ENCODE measurements at regions not wholly inside any gene's neighbourhood (a gene's known extent, or its start where the extent isn't known, plus 50 kb on each side); places are given as distances from the start of the nearest gene placed in this dataset.

GRCh38 chr3:88879905-88880304, 227.5 kb upstream of the EPHA3 start:
- TF ChIP-seq CEBPB (IDR thresholded peaks at IDR 0.05) (no peak), MAX (IDR thresholded peaks at IDR 0.05) (no peak), FOXM1 (IDR thresholded peaks at IDR 0.05; ENCODE audit: borderline replicate concordance, low read depth) (no peak), CREB1 (IDR thresholded peaks at IDR 0.05; ENCODE audit: low read depth) (no peak), ZBTB7A (IDR thresholded peaks at IDR 0.05; ENCODE audit: low read depth) (no peak), YY1 (IDR thresholded peaks at IDR 0.05; ENCODE audit: low read depth) (no peak), REST (IDR thresholded peaks at IDR 0.05; ENCODE audit: low read depth) (no peak), EGR1 (IDR thresholded peaks at IDR 0.05) (no peak), EP300 (IDR thresholded peaks at IDR 0.05; ENCODE audit: borderline replicate concordance) (no peak), NFIC (IDR thresholded peaks at IDR 0.05) (no peak), TEAD4 (IDR thresholded peaks at IDR 0.05) (no peak), TCF12 (IDR thresholded peaks at IDR 0.05; ENCODE audit: low read depth) (no peak)

DNA sequence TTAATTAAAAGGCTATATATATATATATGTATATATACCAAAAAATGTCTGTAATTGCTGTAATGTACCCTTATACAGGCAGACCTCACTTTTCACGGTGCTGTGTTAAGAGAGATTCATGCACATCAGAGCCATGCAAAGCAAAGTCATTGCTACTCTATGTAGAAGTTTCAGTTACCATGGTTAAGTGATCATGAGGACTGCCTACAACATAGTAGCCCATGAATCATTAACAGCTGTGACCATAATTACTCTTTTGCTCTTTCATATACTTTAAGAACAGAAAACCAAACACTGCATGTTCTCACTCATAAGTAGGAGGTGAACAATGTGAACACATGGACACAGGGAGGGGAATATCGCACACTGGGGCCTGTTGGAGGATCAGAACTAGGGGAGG, 225.3 kb upstream of the EPHA3 start:
- TF ChIP-seq ZBTB7A (IDR thresholded peaks at IDR 0.05; ENCODE audit: low read depth) (no peak), EGR1 (IDR thresholded peaks at IDR 0.05) (no peak), TCF12 (IDR thresholded peaks at IDR 0.05; ENCODE audit: low read depth) (no peak)

DNA sequence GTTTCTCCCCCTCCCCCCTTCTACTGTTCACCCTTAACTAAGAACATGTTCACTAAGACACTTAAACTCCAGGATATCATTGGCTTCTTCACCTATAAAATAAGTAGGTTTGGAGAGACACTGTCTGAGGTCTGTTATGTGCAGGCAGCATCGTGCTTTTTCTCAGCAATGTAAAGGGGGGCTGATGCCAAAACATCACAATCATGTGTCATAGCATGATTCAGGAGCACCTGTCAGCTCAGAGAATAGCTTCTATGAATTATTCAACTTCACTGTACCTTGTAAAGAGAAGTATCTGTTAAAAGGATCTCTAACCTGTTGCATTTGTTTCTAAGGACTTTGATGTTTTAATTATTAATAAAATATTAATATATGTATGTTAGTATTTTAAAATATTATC, 211.4 kb upstream of the EPHA3 start:
- TF ChIP-seq YY1 (IDR thresholded peaks at IDR 0.05; ENCODE audit: low read depth) (no peak), TCF12 (IDR thresholded peaks at IDR 0.05; ENCODE audit: low read depth) (no peak), RAD21 (IDR thresholded peaks at IDR 0.05; ENCODE audit: low read depth) (no peak)

DNA sequence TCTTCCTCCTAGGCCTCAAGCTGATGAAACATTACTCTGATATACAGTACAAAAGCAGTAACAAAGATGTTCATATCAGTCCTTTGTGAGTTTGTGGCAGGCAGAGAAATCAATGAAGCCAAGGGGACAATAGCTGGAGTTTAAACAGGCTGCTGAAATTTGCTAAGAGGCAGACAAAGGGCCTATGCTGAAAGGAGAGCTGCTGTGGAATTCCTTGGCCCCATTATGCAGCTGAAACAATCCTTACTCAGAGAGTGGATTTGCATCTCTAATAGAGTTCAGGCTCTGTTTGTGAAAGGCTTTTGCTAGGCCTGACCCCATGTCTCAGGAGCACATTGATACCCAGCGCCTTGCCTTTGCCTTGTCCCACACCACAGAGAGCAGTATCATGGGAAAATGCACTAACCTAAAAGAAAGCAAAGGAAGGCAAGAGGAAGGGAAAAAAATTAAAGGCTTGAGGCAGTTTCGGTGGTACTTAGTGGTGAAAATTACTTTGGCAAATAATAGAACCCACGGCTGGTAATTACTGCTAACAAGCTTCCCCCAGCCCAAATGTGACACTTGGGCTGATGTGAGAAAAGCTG, 195.0 kb upstream of the EPHA3 start:
- TF ChIP-seq CREB1 (IDR thresholded peaks at IDR 0.05; ENCODE audit: low read depth) (no peak), FOXM1 (IDR thresholded peaks at IDR 0.05; ENCODE audit: borderline replicate concordance, low read depth) (no peak), TCF12 (IDR thresholded peaks at IDR 0.05; ENCODE audit: low read depth) (no peak), YY1 (IDR thresholded peaks at IDR 0.05; ENCODE audit: low read depth) (no peak)

DNA sequence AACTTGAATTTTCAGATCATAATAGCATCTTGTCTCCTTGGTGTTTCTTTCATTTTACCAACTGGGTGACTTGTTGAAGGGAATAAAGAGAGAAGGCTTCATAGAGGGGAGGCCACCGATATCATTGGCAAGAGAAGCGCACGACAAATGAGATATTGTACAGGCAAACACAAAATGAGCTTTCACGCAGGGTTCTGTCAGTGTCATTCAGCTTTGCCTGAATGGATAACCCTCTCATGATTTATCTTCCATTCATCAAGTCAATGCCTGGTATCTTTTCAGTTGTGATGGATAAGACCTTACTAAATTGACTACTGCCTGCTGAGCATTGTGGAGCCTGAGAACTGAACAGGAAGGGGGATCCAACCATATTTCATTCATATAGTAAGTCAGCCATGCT, 188.6 kb upstream of the EPHA3 start:
- TF ChIP-seq NFIC (IDR thresholded peaks at IDR 0.05) (no peak), CREB1 (IDR thresholded peaks at IDR 0.05; ENCODE audit: low read depth) (no peak), FOXM1 (IDR thresholded peaks at IDR 0.05; ENCODE audit: borderline replicate concordance, low read depth) (no peak), RAD21 (IDR thresholded peaks at IDR 0.05; ENCODE audit: low read depth) (no peak), EP300 (IDR thresholded peaks at IDR 0.05; ENCODE audit: borderline replicate concordance) (no peak), TAF1 (IDR thresholded peaks at IDR 0.05; ENCODE audit: low read depth) (no peak), ZBTB7A (IDR thresholded peaks at IDR 0.05; ENCODE audit: low read depth) (no peak), TCF12 (IDR thresholded peaks at IDR 0.05; ENCODE audit: low read depth) (no peak), TEAD4 (IDR thresholded peaks at IDR 0.05) (no peak)
- TF ChIP-seq, protein P1, sequence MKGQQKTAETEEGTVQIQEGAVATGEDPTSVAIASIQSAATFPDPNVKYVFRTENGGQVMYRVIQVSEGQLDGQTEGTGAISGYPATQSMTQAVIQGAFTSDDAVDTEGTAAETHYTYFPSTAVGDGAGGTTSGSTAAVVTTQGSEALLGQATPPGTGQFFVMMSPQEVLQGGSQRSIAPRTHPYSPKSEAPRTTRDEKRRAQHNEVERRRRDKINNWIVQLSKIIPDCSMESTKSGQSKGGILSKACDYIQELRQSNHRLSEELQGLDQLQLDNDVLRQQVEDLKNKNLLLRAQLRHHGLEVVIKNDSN (IDR thresholded peaks at IDR 0.05): no peak

DNA sequence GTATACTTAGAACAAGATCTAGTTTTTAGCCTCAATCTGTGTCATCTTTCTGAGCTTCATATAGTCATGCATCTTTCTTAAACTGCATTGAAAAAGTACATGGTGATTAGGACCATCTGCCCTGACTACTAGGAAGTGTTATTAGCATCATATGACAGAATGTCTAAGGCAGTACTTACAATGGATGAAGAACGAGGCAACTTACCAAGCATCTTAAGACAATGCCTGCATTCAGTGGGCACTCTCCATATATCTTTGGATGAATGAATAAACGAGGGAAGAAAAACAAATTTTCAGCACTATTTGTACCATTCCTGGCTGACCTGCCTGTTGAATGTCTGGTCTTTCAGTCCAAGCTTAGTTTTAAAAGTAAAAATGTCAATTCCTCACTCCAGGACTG, 185.4 kb upstream of the EPHA3 start:
- TF ChIP-seq TAF1 (IDR thresholded peaks at IDR 0.05; ENCODE audit: low read depth) (no peak), MAX (IDR thresholded peaks at IDR 0.05) (no peak), REST (IDR thresholded peaks at IDR 0.05; ENCODE audit: low read depth) (no peak), RAD21 (IDR thresholded peaks at IDR 0.05; ENCODE audit: low read depth) (no peak)
- TF ChIP-seq, protein P1 (IDR thresholded peaks at IDR 0.05): no peak

GRCh38 chr3:88926221-88926620, 181.2 kb upstream of the EPHA3 start:
- TF ChIP-seq NFIC (IDR thresholded peaks at IDR 0.05): no peak
- TF ChIP-seq TCF12 (IDR thresholded peaks at IDR 0.05; ENCODE audit: low read depth): no peak
- TF ChIP-seq, protein P1 (IDR thresholded peaks at IDR 0.05): no peak
- TF ChIP-seq EGR1 (IDR thresholded peaks at IDR 0.05): no peak
- no peak for TF ChIP-seq TAF1 (IDR thresholded peaks at IDR 0.05; ENCODE audit: low read depth)
- no peak for TF ChIP-seq CEBPB (IDR thresholded peaks at IDR 0.05)
- TF ChIP-seq CREB1 (IDR thresholded peaks at IDR 0.05; ENCODE audit: low read depth): no peak
- no peak for TF ChIP-seq TEAD4 (IDR thresholded peaks at IDR 0.05)
- TF ChIP-seq FOXM1 (IDR thresholded peaks at IDR 0.05; ENCODE audit: borderline replicate concordance, low read depth): no peak
- no peak for TF ChIP-seq YY1 (IDR thresholded peaks at IDR 0.05; ENCODE audit: low read depth)
- TF ChIP-seq ZBTB7A (IDR thresholded peaks at IDR 0.05; ENCODE audit: low read depth): no peak
- no peak for TF ChIP-seq MAX (IDR thresholded peaks at IDR 0.05)
- no peak for TF ChIP-seq REST (IDR thresholded peaks at IDR 0.05; ENCODE audit: low read depth)
- no peak for TF ChIP-seq RAD21 (IDR thresholded peaks at IDR 0.05; ENCODE audit: low read depth)
- no peak for TF ChIP-seq EP300 (IDR thresholded peaks at IDR 0.05; ENCODE audit: borderline replicate concordance)
